MCF 10A (cell line): ENCODE measurements at regions not wholly inside any gene's neighbourhood (a gene's known extent, or its start where the extent isn't known, plus 50 kb on each side); places are given as distances from the start of the nearest gene placed in this dataset.
A peak's percentile ranks its signal among the peaks of the same experiment; 100 is the strongest.

Experiments used
- BruUV-seq: library from RNA; stranded (reverse); fragments of 400-500 nt; replicated peaks from 2 replicates; lab custom pipeline; 2021; lab: Mats Ljungman, UMichigan
- CTCF ChIA-PET: fragments of 300-600 bp; sonication (Branson Sonifier 250); formaldehyde crosslinking; extraction: SDS; loops from one replicate; lab custom pipeline; 2021; ENCODE audit warnings: antibody characterized with exemption, inconsistent platforms; lab: Yijun Ruan, JAX
- POLR2A ChIA-PET: fragments of 300-600, 350-650 bp; sonication (Branson Sonifier 250); formaldehyde crosslinking; extraction: SDS; loops from one replicate; lab custom pipeline; 2020; ENCODE audit warnings: antibody characterized with exemption, inconsistent platforms; lab: Yijun Ruan, JAX
- DNase-seq: peaks from one replicate; pipeline ENCODE4 v3.0.0-alpha.2; 2018; ENCODE audit not compliant: unreplicated experiment
- H3K27ac Mint-ChIP-seq: one replicate; pipeline ENCODE4 v1.8.0; 2022; ENCODE audit warnings: mild to moderate bottlenecking, low read depth, mixed read lengths; ENCODE audit not compliant: unreplicated experiment
- H3K27me3 Mint-ChIP-seq: one replicate; pipeline ENCODE4 v1.8.0; 2022; ENCODE audit warnings: mixed read lengths; ENCODE audit not compliant: insufficient read depth, unreplicated experiment
- H3K36me3 Mint-ChIP-seq: one replicate; pipeline ENCODE4 v1.8.0; 2022; ENCODE audit warnings: mild to moderate bottlenecking, moderate library complexity, mixed read lengths; ENCODE audit not compliant: insufficient read depth, unreplicated experiment
- H3K4me1 Mint-ChIP-seq: one replicate; pipeline ENCODE4 v1.8.0; 2022; ENCODE audit warnings: mixed read lengths; ENCODE audit not compliant: insufficient read depth, unreplicated experiment
- H3K4me3 Mint-ChIP-seq: one replicate; pipeline ENCODE4 v1.8.0; 2022; ENCODE audit warnings: mild to moderate bottlenecking, moderate library complexity, mixed read lengths; ENCODE audit not compliant: unreplicated experiment
- H3K9me3 Mint-ChIP-seq: one replicate; pipeline ENCODE4 v1.8.0; 2022; ENCODE audit warnings: mixed read lengths; ENCODE audit not compliant: unreplicated experiment
- CTCF ChIP-seq: fragments of 200-600 bp; IDR thresholded peaks from one replicate; pipeline ENCODE4 v1.8.0; 2022; ENCODE audit warnings: antibody characterized with exemption, mild to moderate bottlenecking; ENCODE audit not compliant: unreplicated experiment
- intact Hi-C: fragments of 100-400 bp; cut with micrococcal nuclease; formaldehyde crosslinking; loops from 2 replicates; pipeline ENCODE4 v1.14.1; 2022

GRCh38 chr6:27161946-27162603 is 85.4 kb upstream of the PRSS16 start:
- Mint-ChIP-seq H3K9me3 (no peaks in the 10 kb centered on the region), H3K4me3 (peak overlapping the region; percentile 14), H3K36me3 (peaks cover 19% of the 10 kb centered on the region), H3K27me3 (no peaks in the 10 kb centered on the region), H3K27ac (peak overlapping the region; percentile 73), H3K4me1 (peaks cover 22% of the 10 kb centered on the region)
- TF ChIP-seq CTCF: peak; percentile 51
- BruUV-seq: no TSS peak
- POLR2A ChIA-PET: interaction anchor here (0.7 to 5.6 kb wide), 8 partner anchors 15 to 733 kb away, joined by 3 to 21 read pairs (median 4); a partner anchor contains a TSS
- CTCF ChIA-PET: interaction anchor here (0.6 to 2.1 kb wide), 12 partner anchors 9 to 645 kb away, joined by 3 to 10 read pairs (median 4); no protein-coding TSS in a partner anchor
- intact Hi-C loops: loop anchor here (1.0 to 2.0 kb wide), 4 partner anchors 14 to 591 kb away; partner anchors contain the start of gene POM121L2
- peak; percentile 65 for DNase-seq

GRCh38 chr6:27163834-27164233 is 83.7 kb upstream of the PRSS16 start:
- no peak for DNase-seq

GRCh38 chr6:27168108-27168507 is 79.4 kb upstream of the PRSS16 start:
- H3K4me1 Mint-ChIP-seq: peaks cover 13% of the 10 kb centered on the region
- CTCF ChIA-PET: interaction anchor here (0.7 to 0.9 kb wide), 2 partner anchors 11 to 669 kb away, joined by 3 read pairs; no protein-coding TSS in a partner anchor
- peaks cover 8% of the 10 kb centered on the region for H3K9me3 Mint-ChIP-seq
- no peaks in the 10 kb centered on the region for H3K27me3 Mint-ChIP-seq
- BruUV-seq: no TSS peak
- H3K36me3 Mint-ChIP-seq: no peaks in the 10 kb centered on the region
- POLR2A ChIA-PET: no interaction called here
- intact Hi-C loops: no loop called here
- DNase-seq: no peak
- no peak overlapping the region for H3K27ac Mint-ChIP-seq
- H3K4me3 Mint-ChIP-seq: no peak overlapping the region
- TF ChIP-seq CTCF: no peak

More at GRCh38 chr6:27163834-27164233, 83.7 kb upstream of the PRSS16 start:
- Mint-ChIP-seq H3K4me3 (no peak overlapping the region), H3K27me3 (no peaks in the 10 kb centered on the region), H3K9me3 (no peaks in the 10 kb centered on the region), H3K27ac (no peak overlapping the region), H3K4me1 (peaks cover 18% of the 10 kb centered on the region), H3K36me3 (peaks cover 6% of the 10 kb centered on the region)
- intact Hi-C loops: loop anchor here (2.0 kb wide), 2 partner anchors 149 to 589 kb away; partner anchors contain the start of gene POM121L2
- POLR2A ChIA-PET: interaction anchor here (0.8 to 5.6 kb wide), 4 partner anchors 11 to 646 kb away, joined by 3 to 21 read pairs (median 10); a partner anchor contains a TSS
- no peak for TF ChIP-seq CTCF
- CTCF ChIA-PET: interaction anchor here (0.8 kb wide), 1 partner anchor 24 kb away, joined by 3 read pairs; no protein-coding TSS in a partner anchor
- no TSS peak for BruUV-seq
